Activated CD8-positive, alpha-beta memory T cell treated with anti-CD3 and anti-CD28 coated beads, Interleukin-2, amount 50 U/mL, for 1 hour (primary cell): ENCODE measurements at regions not wholly inside any gene's neighbourhood (a gene's known extent, or its start where the extent isn't known, plus 50 kb on each side); places are given as distances from the start of the nearest gene placed in this dataset.
"Not testable (repeated sequence)": the region's sequence is repeated elsewhere in the genome, so short reads cannot be mapped to it uniquely, and the experiment has no call there.

Source experiments
- DNase-seq: peaks from one replicate; pipeline ENCODE4 v3.0.0-alpha.2; 2020; ENCODE audit errors: extremely low read depth

DNA sequence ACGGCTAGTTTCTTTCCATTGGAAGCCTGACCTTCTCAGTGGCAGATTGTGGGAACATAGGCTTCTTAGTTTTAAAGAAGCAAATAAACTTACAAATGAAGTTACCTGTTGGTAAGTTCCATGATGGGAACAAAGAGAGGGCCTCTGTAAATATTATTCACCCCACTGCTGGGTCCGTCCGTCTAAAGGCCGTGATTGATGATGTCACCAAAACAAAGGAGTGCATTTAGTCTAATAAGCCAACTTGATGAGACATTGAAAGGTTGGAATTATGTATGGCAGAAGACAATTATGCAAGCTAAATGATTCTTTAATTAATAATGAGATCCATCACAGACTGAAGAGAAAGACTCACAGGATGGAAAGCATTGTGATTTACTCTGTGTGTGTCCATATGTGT is 1091.9 kb upstream of the FANCL start:
- no peak for DNase-seq

DNA sequence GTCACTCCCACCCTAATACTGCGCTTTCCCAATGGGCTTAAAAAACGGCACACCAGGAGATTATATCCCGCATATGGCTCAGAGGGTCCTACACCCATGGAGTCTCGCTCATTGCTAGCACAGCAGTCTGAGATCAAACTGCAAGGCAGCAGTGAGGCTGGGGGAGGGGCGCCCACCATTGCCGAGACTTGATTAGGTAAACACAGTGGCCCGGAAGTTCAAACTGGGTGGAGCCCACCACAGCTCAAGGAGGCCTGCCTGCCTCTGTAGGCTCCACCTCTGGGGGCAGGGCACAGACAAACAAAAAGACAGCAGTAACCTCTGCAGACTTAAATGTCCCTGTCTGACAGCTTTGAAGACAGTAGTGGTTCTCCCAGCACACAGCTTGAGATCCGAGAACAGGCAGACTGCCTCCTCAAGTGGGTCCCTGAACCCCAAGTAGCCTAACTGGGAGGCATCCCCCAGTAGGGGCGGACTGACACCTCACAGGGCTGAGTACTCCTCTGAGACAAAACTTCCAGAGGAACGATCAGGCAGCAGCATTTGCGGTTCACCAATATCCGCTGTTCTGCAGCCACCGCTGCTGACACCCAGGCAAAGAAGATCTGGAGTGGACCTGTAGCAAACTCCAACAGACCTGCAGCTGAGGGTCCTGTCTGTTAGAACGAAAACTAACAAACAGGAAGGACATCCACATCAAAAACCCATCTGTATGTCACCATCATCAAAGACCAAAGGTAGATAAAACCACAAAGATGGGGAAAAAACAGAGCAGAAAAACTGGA is 1085.6 kb upstream of the FANCL start:
- DNase-seq, result not testable (repeated sequence)

DNA sequence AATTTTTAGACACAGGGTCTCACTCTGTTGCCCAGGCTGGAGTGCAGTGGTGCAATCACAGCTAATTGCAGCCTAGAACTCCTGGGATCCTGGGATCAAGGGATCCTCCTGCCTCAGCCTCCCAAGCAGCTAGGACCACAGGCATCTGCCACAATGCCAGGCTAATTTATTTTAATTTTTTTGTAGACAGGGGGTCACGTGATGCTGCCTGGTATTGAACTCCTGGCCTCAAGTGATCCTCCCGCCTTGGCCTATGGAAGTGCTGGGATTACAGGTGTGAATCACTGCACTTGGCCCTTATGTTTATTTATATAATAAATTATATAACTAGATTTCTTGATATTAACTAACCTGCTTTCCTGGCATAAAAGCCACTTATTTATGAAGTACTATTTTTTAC is 1081.7 kb upstream of the FANCL start:
- DNase-seq, result no peak

DNA sequence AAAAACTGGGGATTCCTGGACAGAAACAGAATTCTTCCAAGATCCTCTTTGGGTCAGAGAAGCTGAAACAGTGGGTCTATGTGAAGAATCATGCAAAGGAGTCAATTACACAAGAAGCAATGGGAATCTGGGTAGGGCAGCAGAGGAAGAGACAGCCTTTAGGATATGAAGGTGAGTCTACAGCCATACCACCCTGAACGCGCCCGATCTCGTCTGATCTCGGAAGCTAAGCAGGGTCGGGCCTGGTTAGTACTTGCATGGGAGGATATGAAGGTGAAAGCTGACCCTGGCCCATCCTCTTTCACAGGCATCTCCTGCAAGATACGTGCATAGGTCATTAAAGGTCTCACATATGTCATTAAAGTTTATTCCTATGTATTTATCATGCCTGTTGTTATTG is 1080.9 kb upstream of the FANCL start:
- DNase-seq, result no peak

DNA sequence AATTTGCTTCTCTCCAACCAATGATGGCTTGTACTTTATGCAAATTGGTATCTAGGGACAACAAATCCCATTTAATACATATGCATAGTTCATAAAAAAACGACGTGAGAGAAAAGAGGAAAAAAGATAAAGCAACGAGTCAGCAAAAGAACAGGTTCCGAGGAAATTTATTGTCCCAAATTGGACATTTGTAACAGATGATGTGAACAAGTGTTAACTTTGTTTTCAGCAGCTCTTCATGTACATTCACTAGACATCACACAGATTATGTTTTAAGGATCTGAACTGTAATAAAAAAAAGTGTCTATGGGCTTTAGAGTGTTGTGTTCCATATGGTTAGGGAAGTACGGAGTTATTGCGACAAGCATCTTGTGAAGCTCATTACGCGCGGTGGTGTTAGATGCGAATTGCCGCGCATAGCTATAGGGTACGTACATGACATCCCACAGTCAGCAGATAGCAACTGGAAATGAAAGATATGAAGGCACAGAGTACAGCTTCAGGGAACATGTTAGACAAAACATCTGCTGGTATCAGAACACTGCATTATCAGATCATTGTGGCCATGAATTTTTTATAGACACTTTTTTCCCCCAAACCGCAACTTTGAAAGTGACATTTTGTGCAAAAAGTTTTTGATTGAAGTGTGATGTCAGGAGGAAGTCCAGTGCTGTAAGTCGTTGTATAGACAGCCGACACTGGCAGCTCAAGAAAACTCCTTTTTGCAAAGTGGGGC is 1073.1 kb upstream of the FANCL start:
- no peak for DNase-seq

DNA sequence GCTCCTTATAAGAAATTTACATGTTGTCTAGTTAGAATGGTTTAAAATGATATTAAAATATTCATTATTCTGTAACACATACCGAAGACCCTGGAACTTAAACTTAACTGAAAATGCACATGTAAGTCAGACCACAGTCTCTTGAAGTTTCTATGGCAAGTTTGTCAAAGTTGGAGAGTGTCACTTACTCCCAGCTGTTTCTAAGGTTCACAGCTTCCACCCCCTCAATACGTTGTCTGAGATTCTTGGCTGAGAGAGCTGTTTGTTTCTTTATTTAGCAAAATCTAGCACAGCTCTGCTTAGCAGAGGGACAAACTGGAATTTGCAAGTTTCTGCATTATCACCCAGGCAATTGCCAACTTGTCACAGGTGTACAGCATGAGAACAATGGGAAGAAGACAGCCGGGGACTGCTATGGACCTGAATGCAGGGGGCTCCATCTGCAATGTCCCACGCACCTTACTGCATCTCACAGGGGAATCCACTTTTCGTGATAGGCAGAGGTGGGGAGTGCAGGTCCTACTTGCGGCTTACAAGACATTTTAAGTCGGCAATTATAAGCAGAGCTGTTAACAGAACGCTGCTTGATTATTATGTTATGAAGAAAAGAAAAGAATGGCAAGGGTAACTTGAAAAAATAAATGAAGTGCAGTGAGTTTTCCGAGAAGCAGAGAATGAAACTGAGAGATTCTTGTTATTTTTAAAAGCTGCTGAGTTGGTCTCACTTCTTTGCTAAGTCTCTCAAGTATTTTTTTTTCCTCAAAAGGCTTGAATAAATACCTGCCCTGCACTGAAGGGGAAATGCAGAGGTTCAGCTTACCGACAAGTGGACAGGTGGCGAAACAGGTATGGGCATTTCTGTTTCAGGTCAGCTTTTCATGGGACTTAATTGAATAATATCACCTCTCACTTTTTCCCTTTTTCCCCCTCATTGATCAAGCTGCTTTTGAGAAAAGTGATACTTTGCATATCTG is 1072.1 kb upstream of the FANCL start:
- DNase-seq, result no peak

DNA sequence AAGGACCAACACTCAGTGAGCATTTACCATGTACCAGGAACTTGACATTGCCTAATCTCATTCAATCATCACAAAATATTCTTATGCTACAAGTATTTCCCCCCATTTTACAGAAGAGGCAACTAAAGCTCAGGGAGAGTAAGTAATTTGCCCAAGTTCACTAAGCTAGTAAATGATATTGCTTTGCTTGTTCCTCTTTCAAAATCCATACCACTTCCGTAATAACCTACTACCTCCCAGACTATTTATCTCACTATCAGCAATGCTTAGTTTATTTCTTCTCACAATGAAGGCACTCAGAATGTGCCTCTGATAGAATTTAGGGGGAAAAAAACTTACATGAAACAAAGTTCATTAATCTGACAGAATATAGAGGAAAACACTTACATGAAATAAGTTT is 1070.9 kb upstream of the FANCL start:
- no peak for DNase-seq

DNA sequence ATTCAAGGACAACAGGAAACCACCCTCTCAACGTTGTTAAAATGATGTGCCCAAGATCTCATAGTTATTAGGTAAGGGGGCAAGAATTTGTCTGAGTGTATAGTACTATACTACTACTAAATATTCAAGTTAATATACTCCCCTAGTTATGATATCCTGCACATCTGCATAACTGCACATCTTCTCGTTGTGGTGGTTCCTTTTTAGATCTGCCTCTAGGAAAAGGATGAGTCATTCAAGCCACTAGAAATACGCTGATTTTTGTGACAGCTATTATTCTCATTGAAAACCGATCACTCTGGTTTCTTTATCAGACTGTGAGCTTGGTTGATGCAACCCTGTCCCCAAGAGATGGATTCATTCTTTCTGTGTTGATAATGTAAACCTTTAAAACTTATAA is 1067.0 kb upstream of the FANCL start:
- no peak for DNase-seq

DNA sequence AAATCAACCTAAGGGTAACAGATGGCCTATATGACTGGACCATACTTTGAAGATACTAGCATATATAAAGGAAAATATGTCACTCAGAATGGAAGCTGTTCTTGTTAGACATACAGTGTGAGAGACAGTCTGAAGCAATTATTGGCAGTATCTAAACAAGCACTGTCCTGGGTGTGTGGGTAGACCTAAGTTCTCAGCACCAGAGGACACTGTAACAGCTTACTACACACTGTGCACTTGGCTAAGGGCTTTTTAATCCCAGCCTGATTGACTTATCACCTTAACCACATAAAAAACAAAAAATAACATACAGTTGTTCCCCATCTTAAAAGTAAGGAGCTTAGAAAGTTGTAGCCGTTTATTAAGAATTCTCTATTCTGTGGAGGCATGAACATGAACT is 1066.1 kb upstream of the FANCL start:
- no peak for DNase-seq

DNA sequence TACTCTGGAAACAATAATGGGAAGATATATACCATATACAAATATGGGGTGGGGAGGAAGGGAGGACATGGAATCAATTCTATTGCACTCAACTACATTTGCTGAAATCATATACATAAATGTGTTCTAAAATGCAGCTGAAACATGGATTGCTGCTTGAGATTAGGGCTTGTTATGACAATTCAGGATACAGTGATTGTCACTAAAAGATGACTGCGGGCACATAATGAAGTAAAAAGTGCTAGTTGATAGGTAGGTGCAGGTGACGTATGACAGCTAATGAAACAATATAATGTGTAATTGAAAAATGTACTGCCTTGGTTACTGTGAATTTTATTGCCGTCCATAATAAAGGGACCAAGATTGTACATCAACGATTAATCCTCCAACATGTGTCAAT is 1062.1 kb upstream of the FANCL start:
- DNase-seq, result no peak

DNA sequence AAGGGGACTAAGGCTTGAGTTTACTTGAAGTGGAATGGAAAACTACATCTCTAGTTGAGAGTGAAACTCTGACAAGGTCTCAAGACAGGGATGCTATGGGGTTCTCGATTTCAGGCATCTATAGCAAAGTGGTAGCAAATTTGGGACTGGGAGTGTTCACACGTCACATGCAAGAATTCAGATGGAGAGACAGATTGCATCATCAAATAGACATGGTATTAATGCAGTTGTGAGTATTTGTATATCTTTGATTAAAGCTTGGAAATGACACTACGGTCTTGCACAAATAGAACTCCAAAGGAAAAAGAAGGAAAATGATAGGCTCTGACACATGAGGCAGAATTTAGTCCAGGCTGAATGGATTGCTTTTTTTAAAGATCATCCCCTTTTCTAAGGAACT is 1061.6 kb upstream of the FANCL start:
- no peak for DNase-seq

DNA sequence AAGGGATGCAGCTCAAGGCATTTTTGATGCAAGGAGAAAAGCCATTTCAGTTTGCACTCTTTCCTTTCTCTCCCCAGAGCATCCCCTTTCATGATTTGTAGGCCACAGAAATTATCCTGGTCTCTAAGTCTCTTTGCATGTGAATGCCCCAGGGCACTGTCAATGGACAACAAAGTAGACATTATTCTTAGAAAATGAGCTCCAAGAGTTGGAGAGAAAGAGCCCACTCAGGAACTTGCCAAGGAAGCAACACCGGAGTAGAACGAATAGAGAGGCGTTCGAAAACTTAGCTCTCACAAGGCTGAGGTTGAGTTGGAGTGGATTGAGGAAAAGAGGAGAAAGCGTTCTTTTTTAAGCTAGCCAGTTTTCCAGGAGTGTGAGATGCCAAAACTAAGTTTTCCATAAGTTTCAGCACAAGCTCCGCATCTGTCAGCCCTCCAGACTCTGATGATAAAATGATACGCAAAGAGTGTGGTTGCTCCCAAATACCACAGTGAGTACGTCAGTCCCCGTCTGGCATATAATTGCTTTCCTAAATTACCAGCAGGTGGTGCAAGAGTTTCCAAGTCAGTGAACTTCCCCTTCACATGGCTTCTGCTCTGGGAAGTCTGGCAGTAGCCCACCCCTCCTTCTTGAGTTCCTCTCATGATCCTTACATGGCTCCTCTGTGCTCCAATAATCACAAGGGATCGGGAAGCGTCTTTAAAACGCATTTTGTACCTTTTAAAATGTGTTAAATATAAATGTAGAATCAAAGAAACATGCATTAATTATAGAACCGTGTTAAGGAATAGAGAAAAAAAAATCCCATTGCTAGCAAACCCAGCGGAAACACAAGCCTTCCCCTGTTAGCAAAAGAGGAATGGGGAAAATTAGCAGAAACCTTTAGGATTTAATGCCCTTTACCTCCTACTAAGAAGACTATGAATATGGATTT is 1060.6 kb upstream of the FANCL start:
- DNase-seq, result no peak

DNA sequence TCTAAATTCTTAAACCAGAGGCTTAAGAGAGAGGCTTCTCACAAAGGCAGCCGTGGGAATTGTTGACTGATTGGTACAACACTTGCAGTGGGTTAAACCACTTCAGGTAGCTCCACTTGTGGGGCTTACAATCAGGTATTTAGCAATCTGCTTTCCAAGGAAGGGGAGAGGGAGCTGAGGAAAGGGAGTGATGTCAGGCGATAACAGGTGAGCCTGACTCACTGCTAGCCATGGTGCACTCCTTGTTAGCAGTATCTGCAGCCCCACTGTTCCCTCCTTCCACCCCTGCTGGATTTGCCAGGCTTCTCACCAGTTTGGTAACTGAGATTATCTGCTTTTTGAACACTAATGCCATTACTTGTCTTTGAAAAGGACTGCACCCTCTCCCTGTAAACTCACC is 1056.7 kb upstream of the FANCL start:
- DNase-seq, result no peak

DNA sequence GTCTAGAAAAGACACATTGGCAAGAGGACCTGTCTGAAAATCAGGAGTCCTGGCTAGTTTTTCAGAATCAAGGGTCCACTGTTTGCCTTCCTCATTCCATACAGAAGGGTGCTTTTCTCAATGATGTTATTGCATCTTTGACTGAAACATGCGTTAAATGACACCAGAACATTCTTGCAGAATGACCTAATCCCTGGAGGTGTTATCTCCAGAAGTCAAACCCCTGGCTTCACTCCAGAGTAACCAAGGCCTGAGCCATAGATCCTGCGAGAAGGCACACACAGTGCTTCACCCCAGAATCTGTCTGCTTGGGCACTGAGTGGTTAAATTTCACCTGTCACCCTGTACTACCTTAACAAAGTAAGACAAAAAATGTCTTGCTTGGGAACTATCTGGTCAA is 1055.2 kb upstream of the FANCL start:
- no peak for DNase-seq

DNA sequence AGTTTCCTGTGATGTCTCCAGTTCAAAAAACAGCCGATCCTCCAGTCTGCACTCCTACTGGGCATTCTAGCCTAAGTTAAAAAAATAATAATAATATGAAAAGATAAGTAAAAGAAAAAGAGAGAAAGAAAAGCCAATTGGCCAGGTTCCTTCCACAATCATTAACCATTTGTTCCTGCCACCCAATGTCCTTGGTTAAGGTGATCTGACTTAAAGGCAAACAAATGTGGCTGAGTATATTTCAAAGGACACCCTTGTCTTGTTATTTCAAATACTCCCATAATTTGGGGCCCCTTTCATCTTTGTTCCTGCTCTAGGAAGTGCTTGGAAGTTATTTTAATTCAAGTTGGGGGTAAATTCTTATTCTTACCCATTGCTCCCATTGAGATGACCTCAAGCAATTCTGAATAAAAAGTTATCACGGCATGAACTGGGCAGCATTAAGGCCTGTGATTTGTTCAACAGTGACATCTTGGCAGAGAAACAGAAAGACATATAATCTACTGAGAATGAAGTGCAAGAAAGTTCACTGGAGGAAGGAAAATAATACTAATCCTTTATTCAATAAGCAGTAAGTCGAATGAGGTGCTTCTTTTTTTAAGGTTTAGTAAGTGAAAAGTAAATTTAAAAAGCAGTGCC is 1054.5 kb upstream of the FANCL start:
- no peak for DNase-seq

DNA sequence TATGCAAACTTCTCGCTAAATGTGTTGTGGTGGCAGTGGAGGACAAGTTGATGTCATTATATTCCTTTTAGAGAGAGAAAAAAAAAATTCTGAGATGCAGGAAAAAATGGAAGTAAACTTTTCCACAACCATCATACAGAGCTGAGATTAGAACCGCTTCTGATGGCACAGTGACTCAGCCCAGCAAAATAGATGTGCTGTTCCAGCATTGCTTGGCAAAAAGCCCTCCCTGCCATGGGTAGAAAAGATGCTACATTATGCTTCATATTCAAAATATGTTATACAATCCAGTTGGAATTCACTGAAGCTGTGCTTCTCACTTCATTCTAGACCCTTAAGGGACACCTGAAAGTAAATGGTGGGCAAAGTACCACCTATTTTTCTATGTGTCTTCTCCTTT is 1047.6 kb upstream of the FANCL start:
- DNase-seq, result no peak

DNA sequence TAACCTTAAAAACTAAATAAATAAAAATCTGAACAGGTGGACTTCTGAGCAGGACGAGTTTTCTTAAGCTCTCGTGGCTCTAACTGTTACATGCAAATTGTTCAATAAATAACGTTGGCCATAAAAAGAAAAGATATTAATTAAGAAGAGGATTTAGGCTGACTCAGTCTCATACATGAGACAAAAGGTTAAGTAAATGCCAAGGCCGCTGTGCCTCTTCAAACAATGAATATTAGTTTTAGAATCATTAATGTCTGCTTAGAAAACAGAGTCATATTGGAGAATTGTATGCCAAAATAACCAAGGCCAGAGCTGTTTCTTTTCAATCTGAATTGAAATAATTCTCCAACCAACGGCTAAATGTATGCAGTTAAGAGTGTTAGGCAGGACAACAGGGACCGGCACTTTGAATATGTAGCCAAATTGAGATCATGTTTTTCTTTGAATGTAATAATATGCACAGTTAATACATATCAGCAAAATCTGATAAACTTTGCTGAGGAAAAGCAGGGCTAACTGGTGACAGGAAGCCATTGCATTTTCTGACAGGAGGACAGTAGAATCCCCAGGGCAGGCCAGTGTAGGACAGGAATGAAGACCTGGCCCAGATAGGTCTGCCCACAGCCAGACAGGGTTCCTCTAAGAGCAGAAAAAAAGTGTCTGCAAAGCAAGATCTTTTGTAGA is 1041.4 kb upstream of the FANCL start:
- no peak for DNase-seq

DNA sequence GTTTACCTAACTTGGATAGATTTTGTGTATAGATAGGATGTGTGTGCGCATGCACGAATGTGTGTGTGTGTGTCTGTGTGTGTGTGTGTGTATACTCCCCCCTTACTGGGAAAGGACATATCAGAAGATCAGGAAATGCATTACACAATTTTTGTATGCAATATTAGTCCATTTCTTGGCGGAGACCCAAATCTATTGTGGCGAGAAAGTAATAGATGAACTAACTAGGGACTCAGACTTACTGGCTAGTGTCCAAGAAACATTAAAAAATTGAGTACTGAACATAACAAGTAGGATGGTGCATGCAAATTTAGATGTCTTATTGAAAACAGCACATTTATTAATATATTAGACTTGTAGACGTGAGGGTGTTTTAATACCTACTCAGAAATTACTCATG is 1036.5 kb upstream of the FANCL start:
- DNase-seq, result no peak

DNA sequence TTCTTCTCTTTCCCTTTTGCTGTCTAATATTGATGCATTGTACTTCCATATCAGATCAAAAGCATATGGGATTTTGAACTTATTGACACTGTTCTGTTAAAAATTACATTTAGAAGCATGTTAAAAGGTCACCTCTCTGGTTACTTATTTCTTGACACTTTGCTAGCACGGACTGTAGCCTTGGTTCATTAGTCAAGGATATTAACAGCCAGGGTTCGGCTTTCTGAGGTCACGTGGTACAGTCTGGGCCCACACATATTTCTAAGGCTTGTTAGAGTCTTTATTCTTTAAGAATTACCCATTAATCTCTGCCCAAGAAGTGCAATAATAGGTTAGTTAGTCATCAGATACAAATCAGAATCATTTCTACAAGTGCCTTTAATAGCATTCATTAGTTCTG is 1035.8 kb upstream of the FANCL start:
- no peak for DNase-seq

DNA sequence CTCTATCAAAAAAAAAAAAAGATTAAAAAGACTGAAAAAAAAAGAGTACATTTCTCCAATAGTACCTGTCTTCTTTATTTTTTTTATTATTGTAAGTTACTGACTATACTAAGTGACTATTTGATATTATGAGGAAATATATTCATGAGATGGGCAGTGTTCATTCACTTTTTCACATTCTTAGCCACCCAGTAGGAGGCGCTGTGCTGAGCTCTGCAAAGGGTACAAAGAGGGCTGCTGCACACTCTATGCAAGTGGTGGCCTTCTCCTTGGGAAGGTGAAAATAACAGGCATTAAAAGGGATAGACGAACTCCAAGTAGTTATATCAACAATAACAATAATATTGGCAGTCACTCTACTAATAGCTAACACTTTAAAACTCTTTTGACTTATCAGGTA is 1034.9 kb upstream of the FANCL start:
- no peak for DNase-seq
